Upper lobe of left lung (tissue), 4 donors: ENCODE measurements at regions not wholly inside any gene's neighbourhood (a gene's known extent, or its start where the extent isn't known, plus 50 kb on each side); places are given as distances from the start of the nearest gene placed in this dataset.

ENCODE experiments used
- POLR2A ChIP-seq, 4 donors: fragments of 450-650 bp; IDR thresholded peaks; one replicate each; pipeline ENCODE4 v1.5.1; 2016 to 2017; ENCODE audit warnings: antibody characterized with exemption in 4 of 4, mild to moderate bottlenecking in 2 of 4
- TF ChIP-seq, protein P1 (sequence below), 6 experiments: fragments of 450-650 bp in 4 of 6; fragments of 200-600 bp in 2 of 6; sonication (generic) in 2 of 6; IDR thresholded peaks; one replicate each; pipeline ENCODE4 v1.5.1; 2016 to 2019; ENCODE audit warnings: antibody characterized with exemption in 6 of 6

DNA sequence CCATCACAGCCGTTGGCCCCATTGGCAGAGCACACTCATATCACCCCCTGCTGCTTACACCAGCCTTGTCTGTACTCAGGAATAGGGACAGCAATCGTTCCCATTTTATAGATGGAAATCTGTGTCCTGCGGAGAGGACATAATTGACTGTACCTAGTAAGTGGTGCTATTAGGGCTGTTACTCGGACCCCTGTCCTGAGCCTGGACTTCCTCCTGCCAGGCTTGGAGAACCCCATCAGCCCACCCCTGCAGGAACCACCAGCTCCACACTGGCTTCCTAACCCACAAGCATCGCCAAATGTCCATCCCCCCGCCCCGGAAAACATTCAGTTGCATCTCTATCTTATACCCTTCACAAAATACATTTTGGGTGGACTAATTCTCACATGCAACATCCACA lies 139.8 kb upstream of the RET start:
- TF ChIP-seq, protein P1, sequence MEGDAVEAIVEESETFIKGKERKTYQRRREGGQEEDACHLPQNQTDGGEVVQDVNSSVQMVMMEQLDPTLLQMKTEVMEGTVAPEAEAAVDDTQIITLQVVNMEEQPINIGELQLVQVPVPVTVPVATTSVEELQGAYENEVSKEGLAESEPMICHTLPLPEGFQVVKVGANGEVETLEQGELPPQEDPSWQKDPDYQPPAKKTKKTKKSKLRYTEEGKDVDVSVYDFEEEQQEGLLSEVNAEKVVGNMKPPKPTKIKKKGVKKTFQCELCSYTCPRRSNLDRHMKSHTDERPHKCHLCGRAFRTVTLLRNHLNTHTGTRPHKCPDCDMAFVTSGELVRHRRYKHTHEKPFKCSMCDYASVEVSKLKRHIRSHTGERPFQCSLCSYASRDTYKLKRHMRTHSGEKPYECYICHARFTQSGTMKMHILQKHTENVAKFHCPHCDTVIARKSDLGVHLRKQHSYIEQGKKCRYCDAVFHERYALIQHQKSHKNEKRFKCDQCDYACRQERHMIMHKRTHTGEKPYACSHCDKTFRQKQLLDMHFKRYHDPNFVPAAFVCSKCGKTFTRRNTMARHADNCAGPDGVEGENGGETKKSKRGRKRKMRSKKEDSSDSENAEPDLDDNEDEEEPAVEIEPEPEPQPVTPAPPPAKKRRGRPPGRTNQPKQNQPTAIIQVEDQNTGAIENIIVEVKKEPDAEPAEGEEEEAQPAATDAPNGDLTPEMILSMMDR (IDR thresholded peaks at IDR 0.05) = no peak
- TF ChIP-seq POLR2A (IDR thresholded peaks at IDR 0.05) = no peak
